ELR (cell line): ENCODE measurements at regions not wholly inside any gene's neighbourhood (a gene's known extent, or its start where the extent isn't known, plus 50 kb on each side); places are given as distances from the start of the nearest gene placed in this dataset.
"Not testable (repeated sequence)": the region's sequence is repeated elsewhere in the genome, so short reads cannot be mapped to it uniquely, and the experiment has no call there.

ENCODE experiments used
- DNase-seq: peaks from one replicate; pipeline ENCODE4 v3.0.0-alpha.2; 2015; ENCODE audit warnings: low read depth

DNA sequence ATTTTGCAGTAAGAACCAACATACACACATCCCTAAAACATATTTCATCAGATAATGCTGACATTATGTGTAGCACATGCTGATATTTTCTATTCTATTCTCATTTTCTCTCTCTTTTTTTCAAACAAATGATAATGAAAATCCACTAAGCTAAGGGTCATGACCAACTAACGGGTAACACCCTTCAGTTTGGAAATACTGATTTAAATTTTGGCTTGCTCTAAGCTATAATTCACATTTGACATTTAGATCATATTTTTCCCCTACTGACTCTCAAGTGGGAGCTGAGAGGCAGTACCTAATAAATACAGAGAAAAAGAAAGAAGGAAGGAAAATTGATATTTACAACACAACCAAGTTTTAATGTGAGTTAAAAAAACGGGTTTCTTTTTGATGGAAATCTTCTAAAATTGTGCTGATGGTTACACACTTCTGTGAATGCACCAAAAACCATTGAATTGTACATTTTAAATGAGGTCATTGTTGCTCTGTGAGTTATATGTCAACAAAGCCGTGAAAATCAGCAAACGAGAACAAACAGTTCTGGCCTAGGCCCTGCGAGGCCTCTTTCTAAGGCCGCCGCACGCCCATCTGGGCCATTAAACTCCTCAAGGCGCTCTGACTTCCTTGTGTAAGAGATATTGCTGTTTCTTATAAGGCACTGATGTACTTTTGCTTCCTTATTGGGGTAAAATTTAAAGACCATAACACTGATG is 124.2 kb downstream of the GALR1 start:
- no peak for DNase-seq

DNA sequence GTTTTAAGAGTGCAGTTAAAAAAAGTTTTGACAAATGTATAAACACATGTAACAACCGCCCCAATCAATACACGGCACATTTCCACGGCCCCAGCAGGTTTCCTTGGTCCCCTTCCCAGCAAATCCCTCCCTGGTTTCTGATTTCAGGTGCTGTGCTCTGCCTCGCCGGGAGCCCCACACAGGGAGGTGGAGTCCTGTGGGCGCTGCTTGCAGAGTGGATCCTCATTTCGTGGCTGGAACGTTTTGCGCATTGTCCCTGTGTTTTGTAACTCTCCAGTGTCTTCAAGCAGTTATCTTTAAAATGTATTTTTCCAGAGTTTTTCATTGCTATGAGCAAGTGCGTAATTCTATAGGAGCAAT is 124.8 kb downstream of the GALR1 start:
- no peak for DNase-seq

DNA sequence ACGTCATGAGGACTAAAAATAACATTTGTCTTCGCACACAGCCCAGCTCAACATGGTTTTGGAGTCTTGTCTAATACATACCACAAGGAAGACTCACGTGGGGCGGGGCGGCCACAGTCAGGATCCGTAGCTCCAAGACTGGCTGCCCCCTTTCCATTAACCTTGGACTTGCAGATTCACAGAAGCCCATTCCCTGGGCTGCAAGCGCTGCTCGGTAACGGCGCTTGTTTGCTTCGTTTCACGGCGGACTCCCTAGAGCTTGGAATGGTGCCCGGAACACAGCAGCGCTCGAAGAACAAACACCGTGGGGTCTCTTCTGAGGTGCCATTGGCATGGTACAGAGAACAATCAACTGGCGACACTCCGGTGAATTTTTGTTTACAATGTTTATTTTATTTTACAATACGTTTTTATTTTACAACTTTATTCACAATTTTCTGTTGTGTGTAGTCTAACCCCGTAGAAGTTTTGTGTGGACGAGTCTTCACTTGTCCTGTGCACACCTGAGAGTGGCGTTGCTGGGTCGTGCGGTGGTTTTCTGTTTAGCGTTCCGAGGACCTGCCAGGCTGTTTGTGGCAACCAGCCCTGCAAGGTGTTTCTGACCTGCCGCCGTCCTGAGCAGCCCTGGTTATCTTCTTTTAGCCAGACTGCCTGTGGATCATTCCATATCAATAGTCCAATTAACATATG is 126.5 kb downstream of the GALR1 start:
- DNase-seq, result no peak

DNA sequence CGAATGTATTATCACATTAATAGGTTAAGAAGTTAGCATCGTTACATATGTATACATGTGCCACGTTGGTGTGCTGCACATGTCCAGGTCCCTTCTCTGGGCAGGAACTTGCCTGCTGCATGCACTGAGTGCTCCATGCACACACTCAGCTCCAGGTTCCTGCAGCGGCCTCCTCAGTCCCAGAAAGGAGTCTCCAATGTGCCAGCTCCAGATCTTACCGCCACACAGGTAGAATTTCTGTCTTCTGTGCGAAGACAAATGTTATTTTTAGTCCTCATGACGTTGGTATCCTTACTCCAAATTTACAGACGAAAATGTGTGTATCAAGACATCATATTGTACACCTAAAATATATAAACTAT is 127.1 kb downstream of the GALR1 start:
- no peak for DNase-seq

DNA sequence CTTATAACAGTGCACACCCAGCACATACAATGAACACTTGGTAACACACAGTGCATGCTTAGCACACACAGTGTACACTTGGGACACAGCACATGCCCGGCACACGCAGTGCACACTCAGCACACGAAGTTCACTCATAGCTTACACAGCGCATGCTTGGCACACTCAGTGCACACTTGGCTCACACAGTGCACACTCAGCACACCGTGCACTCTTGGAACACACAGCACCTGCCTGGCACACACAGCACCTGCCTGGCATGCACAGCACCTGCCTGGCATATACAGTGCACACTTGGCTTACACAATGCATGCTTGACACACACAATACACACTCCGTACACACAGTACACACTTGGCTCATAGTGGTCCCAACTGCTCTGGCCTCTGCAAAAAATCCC is 128.2 kb downstream of the GALR1 start:
- no peak for DNase-seq

DNA sequence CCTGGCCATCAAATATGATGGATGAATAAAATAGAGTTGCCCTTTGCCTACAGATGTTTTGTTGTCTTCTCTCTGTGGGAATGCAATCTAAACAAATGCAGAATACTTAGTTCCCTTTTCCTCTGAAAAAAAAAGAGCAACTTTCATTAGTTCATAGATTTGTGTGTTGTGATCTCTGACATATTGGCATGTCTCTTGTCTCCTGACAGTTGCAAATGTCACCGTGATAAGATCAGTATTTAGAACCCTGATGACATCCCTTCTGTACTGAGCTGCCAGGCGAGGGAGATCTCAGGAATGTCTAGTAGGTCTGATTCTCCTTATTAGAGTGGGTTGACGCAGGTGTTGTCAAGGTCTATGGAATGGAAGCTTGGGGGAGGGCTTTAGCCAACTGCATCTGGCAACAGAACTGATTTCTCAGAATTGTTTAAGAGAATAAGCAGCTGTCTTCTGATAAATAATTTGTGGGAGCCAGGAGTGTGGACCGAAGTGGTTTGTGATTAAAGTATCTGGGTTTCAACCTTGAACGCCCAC is 130.4 kb downstream of the GALR1 start:
- no peak for DNase-seq

DNA sequence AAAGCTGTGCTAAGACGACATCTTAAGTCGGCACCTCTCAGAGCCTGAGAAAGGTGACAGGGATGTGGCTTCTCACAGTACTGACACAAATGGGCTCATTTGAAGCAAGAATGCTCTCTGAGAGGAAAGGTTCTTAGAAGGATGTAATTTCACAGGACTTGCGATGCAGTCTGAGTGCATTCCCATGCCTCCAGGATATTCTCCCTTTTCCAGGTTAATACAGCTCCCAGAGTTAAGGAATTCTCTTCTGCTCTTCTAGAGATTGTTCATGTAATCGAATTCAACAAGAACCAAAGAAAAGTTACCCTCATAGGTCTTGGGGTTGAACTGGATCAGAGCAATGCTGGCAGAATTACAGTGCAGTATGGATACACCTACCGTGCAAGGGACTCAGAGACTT is 131.0 kb downstream of the GALR1 start:
- no peak for DNase-seq

DNA sequence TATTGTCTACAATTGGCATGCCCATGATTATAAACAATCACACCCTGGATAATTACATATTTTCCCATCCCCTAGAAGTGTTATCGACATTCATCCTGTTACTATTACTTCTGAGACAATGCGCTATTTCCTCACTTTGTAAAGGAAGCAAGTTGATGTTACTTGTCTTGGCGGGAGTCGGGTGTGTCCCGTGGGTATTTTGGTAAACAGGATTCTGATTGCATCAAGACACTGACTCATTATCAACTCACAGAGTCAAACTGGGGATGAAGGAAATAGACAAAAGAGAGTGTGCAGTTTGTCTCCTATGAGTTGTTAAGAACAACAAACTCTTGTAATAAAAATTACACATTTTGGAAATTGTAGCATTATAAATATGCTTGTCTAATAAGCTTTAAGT is 142.7 kb downstream of the GALR1 start:
- DNase-seq, result no peak

DNA sequence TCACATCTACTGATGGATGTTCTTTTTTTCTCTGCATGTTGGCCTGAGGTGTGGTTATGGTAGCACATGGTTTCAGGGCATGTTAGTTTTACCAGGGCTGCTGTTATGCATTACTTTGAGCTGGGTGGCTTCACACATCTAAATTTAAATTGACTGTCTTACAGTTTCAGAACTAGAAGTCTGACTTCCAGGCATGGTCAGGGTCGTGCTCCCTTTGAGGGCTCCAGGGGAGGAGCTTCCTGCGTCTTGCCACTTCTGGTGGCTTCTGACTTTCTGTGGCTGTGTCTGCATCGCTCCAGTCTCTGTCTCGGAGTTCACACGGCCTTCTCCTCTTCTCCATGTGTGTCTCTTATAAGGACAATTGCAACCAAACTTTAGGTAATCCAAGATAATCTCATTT is 143.9 kb downstream of the GALR1 start:
- DNase-seq, result no peak

DNA sequence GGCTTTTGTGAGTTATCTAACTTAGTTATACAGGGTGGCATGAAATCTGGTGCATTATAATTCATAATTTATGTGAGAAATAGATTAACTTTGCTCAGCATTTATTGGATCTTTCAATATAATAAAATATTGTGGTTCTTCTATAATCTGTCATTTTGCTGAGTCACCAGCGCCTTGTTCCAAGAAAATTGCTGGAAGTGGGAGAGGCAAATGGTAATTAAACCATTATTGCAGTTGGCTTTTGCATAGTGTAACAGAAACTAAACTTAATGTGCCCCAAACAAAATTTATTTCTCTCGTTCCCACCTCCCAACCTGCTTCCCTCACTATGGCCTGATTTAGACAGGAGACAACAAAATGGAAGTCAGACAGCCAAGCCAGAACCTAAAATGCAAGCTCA is 146.3 kb downstream of the GALR1 start:
- DNase-seq, result no peak

DNA sequence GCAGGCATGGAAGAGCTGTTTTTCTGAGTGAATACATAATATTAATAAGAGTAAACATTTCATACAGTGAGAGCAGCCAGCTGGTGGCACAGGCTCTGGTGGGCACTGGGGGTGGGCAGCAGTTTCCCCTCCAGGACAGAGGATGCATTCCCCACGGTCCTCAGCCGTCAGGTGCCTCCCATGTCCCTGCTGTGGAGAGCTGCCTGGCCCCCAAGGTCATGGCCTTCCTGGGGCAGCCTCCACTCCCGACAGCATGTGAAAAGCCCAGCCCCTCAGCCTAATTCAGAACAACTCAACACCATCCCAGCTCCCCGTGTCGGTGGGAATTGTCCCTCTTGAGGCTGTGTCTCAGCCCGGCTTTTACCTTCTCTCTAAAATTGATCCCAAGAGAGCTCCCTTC is 147.4 kb downstream of the GALR1 start:
- no peak for DNase-seq

DNA sequence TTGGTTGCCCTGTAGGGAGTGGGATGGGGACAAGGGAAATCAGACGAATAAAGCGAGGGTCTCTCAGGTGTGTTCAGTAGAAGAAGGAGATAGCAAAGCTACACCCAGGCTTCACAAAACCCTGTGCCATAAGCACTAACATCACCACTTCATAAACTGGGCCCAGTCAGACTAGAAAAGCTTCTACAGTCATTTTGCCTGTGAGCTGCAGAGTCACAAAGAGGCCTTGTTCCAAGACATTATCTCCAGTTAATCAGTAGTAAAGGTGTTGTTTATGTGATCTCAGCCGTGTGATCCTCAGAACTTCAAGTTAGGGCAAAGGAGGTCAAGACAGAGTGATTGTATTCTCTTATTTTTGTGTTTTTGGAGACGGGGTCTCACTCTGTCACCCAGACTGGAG is 148.0 kb downstream of the GALR1 start:
- no peak for DNase-seq

DNA sequence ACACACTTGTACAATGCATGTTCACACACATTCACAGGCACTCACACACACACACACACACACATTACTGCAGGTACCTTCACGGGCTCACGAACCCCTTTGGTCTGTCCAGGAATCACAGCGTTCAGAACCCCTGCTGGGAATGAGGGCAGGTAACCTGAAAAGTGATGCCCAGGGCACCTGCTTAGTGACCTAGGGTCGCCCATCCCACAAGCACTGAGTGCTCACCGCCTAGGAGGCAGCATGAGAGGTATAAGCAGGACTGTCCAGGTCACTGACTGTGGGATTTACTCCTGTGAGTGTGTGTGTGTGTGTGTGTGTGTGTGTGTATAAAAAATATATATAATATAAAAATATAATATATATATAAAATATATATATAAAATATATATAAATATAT is 150.9 kb downstream of the GALR1 start:
- no peak for DNase-seq

DNA sequence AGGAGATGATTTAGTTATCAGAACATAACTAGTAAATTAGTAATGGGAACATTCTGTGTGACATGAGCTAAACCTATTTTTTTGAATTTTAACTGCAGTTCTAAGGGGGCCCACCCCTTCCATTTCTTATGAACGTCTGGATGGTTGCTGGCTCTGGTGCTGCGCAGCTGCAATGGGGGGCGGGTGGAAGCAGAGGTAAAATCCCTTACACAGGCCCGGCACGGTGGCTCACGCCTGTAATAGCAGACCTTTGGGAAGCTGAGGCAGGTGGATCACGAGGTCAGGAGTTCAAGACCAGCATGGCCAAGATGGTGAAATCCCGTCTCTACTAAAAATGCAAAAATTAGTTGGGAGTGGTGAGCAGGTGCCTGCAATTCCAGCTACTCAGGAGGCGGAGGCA is 151.5 kb downstream of the GALR1 start:
- no peak for DNase-seq

DNA sequence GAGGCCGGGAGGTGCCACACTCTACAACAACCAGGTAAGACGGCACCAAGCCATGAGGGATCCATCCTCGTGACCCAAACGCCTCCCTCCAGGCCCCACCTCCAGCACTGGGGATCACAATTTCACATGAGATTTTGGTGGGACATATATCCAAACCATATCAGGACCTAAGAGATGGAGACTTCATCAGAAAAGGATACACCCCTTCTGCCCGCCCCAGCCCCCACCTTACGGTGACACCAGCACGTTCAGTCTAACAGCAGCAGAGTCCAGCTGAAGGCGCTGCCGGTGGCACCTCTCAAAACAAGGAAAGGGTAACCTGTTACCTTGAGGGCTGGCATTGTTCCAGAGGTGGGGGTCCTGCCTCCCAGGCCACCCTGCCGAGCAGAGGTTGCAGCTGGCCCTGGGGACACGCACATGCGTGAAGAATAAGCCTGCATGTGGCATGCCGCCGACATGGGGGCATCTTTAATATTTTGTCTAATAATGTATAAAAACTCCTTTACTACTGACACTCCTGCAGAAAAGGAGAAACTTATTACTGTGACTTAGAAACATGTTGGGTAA is 154.4 kb downstream of the GALR1 start:
- DNase-seq, result no peak

DNA sequence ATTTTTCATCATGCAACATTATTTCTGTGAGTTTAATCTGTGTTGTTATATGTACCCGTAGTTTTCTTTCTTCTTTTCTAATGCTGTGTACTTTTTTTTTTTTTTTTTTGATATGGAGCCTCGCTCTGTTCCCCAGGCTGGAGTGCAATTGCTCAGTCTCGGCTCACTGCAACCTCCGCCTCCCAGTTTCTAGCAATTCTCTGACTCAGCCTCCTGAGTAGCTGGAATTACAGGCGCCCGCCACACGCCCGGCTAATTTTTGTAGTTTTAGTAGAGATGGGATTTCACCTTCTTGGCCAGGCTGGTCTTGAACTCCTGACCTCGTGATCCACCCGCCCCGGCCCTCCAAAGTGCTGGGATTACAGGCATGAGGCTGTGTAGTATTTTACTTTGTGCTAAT is 155.4 kb downstream of the GALR1 start:
- no peak for DNase-seq

DNA sequence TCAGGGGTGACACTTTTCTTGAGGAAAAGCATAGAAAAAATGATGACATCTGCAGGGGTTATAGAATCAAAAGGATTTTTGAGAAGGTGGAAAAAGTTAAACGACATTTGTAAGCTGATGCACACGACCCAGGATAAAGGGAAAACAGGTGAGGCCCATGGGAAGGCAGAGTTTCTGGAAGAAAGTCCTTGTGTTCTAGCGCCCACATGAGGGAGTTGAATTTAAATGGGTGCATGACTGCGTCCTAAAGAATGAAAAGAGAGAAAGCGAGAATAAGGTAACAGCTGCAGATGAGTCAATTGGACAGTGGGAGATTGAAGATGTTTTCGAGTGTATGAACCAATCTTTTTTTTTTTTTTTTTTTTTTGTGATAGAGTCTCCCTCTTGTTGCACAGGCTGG is 158.1 kb downstream of the GALR1 start:
- DNase-seq, result no peak

DNA sequence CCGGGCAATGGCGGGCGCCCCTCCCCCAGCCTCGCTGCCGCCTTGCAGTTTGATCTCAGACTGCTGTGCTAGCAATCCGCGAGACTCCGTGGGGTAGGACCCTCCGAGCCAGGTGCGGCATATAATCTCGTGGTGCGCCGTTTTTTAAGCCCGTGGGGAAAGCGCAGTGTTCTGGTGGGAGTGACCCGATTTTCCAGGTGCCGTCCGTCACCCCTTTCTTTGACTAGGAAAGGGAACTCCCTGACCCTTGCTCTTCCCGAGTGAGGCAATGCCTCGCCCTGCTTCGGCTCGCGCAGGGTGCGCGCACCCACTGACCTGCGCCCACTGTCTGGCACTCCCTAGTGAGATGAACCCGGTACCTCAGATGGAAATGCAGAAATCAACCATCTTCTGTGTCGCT is 171.9 kb downstream of the GALR1 start:
- DNase-seq, result not testable (repeated sequence)

DNA sequence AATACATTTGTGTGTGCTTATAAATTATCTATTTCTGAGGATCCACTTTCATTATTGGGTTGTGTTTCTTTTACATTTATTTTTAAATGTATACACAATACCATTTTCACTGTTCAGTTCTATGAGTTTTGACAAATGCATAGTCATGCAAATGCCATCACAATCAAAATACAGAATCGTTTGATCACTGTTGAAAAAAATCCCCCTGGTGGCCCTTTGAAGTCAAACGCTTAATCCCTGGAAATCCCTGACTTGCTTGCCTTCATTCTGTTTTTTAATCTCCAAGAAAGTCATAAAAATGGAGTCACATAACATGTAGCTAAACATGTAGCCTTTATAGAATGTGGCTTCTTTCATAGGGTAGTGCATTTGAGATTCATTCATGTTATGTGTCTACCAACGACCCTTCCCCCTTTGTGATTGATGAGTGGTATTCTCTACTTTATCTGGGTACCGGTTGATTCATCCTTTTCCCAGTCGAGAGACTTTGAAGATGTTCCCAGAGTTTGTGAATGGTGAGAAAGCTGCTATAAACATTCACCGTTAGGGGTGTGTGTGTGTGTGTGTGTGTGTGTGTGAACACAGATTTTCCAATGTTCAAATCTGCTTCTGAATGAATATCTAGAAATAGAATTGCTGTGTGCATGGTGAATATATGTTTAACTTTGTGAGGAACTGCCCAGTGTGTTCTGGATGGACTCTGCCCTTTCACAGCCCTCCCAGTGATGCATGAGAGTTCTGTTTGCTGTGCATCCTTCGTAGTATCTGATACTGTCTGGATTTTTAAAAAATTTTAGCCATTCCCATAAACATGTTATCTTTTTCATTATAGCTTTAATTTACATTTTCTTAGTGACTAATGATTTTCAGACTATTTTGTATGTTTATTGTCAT is 173.6 kb downstream of the GALR1 start:
- peak; percentile 2 for DNase-seq

DNA sequence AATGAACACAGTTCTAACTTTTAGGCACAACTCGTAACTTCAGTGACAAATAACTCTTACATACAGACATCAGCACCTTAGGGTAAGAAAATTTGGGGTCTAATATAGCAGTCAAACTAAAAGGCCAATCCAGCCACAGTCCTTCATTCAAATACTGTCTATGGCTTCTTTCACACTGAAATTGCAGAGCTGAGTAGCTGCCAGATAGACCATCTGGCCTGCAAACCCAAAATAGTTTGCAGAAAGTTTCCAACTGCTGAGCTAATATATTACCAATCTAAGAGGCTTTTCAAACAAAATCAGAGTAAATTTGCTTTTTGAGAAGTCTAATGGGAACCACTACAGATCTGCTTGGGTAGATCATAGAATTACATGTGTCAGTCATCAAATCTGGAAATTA is 183.4 kb downstream of the GALR1 start:
- DNase-seq, result no peak

DNA sequence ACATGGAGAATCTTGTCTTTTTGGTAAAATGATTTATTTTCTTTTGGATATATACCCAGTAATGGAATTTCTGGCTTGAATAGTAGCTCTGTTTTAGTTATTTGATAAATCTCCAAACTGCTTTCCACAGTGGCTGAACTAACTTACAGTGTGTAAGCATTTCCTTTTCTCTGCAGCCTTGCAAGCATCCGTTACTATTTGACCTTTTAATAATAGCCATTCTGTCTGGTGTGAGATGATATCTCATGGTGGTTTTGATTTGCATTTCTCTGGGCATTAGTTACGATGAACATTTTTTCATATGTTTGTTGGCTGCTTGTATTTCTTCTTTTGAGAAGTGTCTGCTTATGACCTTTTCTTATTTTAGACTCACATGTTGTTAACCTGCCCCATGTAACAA is 190.2 kb downstream of the GALR1 start:
- DNase-seq, result no peak

DNA sequence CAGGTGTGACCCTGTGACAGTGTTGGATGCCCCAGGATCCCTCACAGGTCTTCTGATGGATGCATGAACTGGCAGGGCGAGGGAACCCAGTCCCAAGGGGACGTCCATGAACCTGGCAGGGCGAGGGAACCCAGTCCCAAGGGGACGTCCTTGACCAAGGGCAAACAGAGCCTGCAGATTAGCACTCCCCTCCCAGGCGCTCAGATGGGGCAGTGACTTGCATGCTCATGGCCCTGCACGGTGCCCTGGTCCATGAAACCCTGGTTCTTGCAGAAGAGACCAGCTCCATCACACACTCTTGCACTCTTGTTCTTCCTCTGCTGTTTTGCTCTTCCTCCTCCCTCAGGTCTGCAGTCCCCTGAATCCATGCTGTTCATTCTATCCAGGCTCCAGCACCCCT is 192.7 kb downstream of the GALR1 start:
- DNase-seq, result no peak

DNA sequence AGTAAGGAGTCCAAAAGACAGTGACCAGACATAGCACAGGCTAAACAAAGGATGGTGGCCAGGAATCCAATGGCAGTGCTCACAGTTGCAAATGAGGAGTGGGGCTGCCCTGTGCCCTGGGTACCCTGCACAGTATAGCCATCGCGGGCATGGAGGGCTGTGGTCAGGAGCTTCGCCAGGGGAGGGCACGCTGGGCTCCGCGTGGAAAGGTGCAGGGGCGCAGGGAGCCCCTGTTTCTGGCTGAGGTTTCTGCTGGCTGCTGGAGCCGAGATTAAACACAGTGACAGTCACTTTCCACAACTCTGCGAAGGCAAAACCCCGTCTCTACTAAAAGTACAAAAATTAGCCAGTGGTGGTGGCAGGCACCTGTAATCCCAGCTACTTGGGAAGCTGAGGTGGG is 194.7 kb downstream of the GALR1 start:
- DNase-seq, result no peak
